Activated CD8-positive, alpha-beta memory T cell treated with anti-CD3 and anti-CD28 coated beads, Interleukin-2, amount 50 U/mL, for 48 hours (primary cell): ENCODE measurements at regions not wholly inside any gene's neighbourhood (a gene's known extent, or its start where the extent isn't known, plus 50 kb on each side); places are given as distances from the start of the nearest gene placed in this dataset.
"Not testable (repeated sequence)": the region's sequence is repeated elsewhere in the genome, so short reads cannot be mapped to it uniquely, and the experiment has no call there.

Source experiments
- DNase-seq: peaks from one replicate; pipeline ENCODE4 v3.0.0-alpha.2; 2020

- DNase-seq, result not testable (repeated sequence)
Observed at GRCh38 chr12:84018556-84019179, 893.9 kb downstream of the SLC6A15 start.

DNA sequence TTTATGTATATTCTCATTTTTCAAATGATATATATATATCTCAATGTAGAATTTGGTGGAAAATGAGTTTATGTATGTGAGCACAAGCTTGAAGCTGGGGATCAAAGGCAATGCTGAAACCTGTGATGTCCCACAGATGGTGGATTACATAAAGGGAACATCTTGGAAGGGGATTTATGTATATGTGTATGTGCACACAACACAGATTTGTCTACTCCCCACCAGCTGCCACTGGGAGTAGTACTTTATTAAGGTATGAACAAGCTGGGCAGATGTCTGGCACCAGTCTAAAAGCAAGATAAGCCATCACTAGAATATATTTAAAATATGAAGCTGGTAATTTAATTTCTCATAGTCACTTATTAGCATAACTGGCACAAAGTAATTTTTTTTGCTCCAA, 895.6 kb downstream of the SLC6A15 start:
- DNase-seq, result no peak

DNA sequence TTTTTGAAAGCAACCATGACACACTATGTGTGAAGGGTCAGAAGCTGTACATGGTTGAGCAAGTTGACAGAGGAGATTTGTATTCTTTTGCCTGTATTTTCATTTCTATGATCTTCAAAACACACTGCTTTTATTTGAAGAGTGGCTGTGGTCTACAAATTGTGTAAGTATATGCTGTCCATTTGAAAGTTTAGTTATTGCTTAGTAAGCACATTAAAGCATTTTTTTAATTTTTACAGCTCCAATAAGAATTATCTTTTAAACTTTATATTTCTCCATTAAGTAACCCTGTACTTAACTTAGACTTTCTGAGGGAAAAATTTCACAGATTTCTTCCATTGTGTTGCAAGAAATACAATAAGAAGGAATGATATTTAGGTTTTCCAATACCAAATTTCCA, 915.2 kb downstream of the SLC6A15 start:
- DNase-seq, result no peak

DNA sequence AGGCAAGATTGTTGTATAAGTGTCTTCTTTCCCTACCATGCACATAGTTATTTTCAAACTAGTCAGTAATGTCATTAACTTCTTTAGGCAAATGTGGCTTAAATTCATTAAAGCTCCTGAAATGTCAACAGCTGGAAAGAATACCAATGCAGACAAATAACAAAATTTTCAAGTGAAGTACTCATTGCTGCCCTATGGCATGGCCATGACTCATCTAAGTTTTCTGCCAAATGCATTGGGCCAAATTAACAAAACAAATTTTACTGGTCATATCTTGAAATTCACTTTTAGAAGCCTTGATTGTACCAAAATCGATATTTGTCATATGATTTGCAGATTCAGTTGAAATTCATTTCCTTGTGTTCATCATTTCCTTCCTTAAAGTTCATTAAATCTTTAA, 915.9 kb downstream of the SLC6A15 start:
- DNase-seq, result no peak

DNA sequence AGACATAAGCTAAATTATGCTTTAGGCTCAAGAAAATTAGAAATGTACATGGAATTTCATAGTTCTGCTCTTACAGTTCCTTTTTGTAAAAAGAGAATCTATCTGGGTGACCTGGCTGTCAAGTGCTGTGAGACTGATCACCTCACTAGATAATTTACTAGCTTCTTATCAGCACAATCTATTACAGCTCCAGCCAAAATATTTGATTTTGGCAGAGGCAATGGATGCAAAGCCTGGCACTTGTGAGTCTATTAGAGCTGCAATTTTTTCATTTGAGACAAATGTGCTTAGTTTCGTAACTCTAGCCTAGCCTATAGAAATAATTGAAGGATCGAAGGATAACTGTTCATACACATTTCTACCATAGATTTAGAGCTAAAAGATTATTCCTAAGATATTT, 927.5 kb downstream of the SLC6A15 start:
- no peak for DNase-seq

- no peak for DNase-seq
Observed at GRCh38 chr12:83980398-83980797, 932.2 kb downstream of the SLC6A15 start.

DNA sequence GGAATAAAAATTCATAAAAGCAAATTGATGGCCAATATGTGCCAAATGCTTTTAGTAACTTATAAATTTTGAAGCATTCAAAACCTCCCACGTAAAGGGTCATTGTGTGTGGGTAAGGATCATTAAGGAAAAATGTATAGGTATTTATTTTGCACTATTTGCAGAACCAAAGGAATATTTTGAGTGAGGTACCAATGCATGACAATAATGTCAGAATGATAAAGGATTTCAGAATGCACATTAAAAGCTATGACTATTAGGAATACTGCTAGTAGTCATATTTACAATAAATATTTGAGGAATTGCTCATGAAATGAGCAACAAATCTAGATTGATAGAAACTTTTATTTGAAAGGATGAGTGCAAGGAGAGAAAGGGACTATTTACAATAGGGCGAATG, 932.8 kb downstream of the SLC6A15 start:
- DNase-seq, result no peak

- no peak for DNase-seq
Observed at GRCh38 chr12:83971781-83972180, 940.8 kb downstream of the SLC6A15 start.

GRCh38 chr12:83960767-83961166, 951.8 kb downstream of the SLC6A15 start:
- DNase-seq, result no peak

GRCh38 chr12:83958997-83959396, 953.6 kb downstream of the SLC6A15 start:
- no peak for DNase-seq

DNA sequence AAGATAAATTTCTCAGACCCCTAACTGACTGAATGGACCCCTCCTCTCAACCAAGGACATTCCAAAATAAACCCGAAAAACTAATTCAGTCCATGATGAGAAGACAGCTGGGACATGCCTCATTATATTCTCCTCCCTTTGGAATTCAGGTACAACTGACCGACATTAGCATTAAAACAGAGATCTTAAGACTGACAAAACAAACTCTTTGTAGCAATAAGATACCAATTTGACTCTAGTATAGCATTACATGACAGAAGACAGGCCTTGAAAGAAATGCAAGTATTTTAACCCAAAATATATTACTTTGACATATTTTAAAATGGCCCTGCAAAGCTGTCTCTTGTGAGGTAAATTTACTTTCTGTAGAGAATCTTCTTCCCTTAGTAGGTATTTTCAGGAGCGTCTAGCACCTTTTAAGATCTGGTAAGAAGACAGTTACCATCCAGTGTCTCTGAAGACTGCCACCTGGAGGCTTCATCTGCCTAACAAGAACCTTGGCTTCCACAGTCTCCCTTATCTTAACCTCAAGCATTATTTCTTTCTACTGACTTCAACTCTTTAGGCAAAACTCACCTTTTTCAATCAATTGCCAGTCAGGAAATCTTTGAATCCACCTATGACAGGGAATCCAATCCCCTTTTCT, 957.5 kb downstream of the SLC6A15 start:
- DNase-seq, result no peak

DNA sequence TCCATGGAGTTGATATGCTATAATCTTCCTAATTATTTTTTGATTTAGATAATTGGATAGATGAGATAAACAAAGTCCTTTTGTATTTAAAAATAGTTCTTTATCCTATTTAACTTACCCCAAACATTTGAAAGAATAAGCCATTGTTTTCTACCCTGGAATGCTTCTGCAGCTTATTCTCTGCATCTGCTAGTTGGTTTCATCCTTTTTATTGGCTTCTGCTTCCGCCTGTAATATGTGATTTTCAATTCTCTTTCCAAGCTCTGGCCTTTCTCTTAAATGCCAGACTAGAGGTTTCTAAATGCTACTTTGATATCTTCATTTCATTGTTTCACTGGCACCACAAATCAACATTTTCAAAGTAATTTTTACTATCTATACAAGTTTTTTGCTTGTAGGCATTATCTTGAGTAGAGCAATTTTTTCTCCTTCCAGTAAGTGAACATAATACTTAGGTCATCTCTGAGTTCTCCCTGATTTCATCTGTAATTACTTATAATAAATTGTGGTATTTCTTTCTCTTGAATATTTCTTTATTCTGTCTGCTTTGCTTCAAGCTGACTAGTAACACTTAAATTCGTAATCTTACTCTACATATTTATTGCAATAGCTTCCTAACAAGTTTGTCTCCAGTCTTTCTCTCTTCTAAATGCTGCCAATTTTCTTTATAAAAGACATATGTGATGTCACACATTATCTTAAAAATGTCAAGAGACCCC, 958.4 kb downstream of the SLC6A15 start:
- no peak for DNase-seq

GRCh38 chr12:83945871-83946270, 966.7 kb downstream of the SLC6A15 start:
- DNase-seq, result no peak

GRCh38 chr12:83939718-83940117, 972.9 kb downstream of the SLC6A15 start:
- no peak for DNase-seq

DNA sequence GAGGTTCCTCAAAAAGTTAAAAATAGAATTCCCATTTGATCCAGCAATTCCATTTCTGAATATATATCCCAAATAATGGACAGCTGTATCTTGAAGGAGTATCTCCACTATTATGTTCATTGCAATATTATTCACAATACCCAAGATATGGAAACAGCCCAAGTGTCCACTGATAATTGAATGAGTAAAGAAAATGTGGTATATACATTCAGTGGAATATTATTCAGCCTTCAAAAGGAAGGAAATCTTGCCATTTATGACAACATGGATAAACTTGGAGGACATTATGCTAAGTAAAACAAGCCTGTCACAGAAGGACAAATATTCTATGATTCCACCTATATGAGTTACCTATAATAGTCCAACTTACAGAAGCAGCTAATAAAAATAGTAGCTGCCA, 979.0 kb downstream of the SLC6A15 start:
- no peak for DNase-seq

- no peak for DNase-seq
Observed at GRCh38 chr12:83932011-83932410, 980.6 kb downstream of the SLC6A15 start.

DNA sequence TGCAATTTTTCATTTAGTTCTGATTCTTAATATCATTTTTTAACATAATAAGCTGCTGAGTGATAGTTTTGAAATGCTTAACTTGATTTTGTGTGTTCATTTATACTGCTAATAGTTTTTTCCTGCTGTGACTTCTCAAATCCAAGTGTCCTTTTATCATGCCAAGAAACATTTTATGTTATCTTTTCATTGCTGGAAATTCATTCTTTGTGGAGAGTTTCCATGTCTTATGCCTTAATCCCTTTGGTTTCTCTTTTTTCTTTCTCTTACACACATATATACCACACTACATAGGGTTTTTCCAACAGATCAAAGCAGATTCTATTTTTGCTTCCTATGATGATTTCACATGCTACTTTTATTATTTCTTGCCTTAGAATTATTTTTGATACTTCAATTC, 981.1 kb downstream of the SLC6A15 start:
- no peak for DNase-seq

DNA sequence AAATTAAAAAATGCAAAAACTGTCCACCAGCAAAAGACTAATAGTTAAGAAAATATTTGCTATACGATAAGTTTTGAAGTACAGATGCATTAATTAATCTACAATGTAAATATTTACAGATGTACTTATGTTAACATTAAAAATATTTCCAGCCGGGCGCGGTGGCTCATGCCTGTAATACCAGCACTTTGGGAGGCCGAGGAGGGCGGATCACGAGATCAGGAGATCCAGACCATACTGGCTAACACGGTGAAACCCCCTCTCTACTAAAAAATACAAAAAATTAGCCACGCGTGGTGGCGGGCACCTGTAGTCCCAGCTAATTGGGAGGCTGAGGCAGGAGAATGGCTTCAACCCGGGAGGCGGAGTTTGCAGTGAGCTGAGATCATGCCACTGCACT, 982.8 kb downstream of the SLC6A15 start:
- not testable (repeated sequence) for DNase-seq

- no peak for DNase-seq
Observed at GRCh38 chr12:83920821-83921547, 991.6 kb downstream of the SLC6A15 start.

- no peak for DNase-seq
Observed at GRCh38 chr12:83919081-83919480, 993.5 kb downstream of the SLC6A15 start.

- no peak for DNase-seq
Observed at GRCh38 chr12:83904175-83904574, 1008.4 kb downstream of the SLC6A15 start.

GRCh38 chr12:83896416-83896815, 1016.2 kb downstream of the SLC6A15 start:
- no peak for DNase-seq

GRCh38 chr12:83893101-83893500, 1019.5 kb downstream of the SLC6A15 start:
- DNase-seq, result no peak

DNA sequence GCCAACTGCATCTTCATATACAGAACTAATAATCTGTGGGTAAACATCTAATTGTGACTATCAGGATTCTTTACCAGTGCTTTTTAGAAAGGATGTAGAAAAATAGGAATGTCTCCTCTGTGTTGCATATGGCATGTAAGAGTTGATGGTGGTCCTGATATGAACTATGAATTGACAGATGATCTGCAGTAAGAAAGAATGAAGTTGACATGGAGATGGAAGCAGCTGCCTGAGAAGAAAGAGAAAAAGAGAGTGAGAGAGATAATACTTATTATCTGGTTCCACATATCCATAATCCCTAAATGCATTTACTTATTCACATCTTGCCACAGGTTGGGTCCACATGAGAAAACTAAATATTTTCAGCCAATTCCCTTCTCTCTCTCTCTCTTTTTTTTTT, 1022.9 kb downstream of the SLC6A15 start:
- no peak for DNase-seq
